Activated CD8-positive, alpha-beta T cell treated with anti-CD3 and anti-CD28 coated beads for 36 hours (primary cell): ENCODE measurements at regions not wholly inside any gene's neighbourhood (a gene's known extent, or its start where the extent isn't known, plus 50 kb on each side); places are given as distances from the start of the nearest gene placed in this dataset.

Experiments
- ATAC-seq: fragments of 200-7000 bp; cut with Tn5 transposase; one replicate; pipeline ENCODE4 v1.10.0; 2021; ENCODE audit warnings: mild to moderate bottlenecking, moderate library complexity
- CTCF ChIA-PET: fragments of 350-600 bp; sonication (Branson Sonifier 250); formaldehyde crosslinking; loops from one replicate; lab custom pipeline; 2021; ENCODE audit warnings: antibody characterized with exemption; lab: Charles Lee
- POLR2A ChIA-PET: fragments of 350-600 bp; sonication (Branson Sonifier 250); formaldehyde crosslinking; loops from one replicate; lab custom pipeline; 2021; ENCODE audit warnings: antibody characterized with exemption; lab: Charles Lee
- DNase-seq: peaks from one replicate; pipeline ENCODE4 v3.0.0-alpha.2; 2020
- H3K27ac Mint-ChIP-seq: one replicate; pipeline ENCODE4 v1.8.0; 2021; ENCODE audit warnings: mild to moderate bottlenecking, mixed read lengths
- H3K27me3 Mint-ChIP-seq: one replicate; pipeline ENCODE4 v1.8.0; 2021; ENCODE audit warnings: mixed read lengths
- H3K36me3 Mint-ChIP-seq: one replicate; pipeline ENCODE4 v1.8.0; 2021; ENCODE audit warnings: low read depth, mixed read lengths
- H3K4me1 Mint-ChIP-seq: one replicate; pipeline ENCODE4 v1.8.0; 2021; ENCODE audit warnings: low read depth, mixed read lengths
- H3K4me3 Mint-ChIP-seq: one replicate; pipeline ENCODE4 v1.8.0; 2021; ENCODE audit warnings: mild to moderate bottlenecking, moderate library complexity, mixed read lengths
- H3K9me3 Mint-ChIP-seq: one replicate; pipeline ENCODE4 v1.8.0; 2021; ENCODE audit warnings: mixed read lengths
- CTCF ChIP-seq: fragments of 200-600 bp; IDR thresholded peaks from one replicate; pipeline ENCODE4 v1.8.0; 2022; ENCODE audit warnings: antibody characterized with exemption, mild to moderate bottlenecking
- intact Hi-C: fragments of 100-400 bp; cut with micrococcal nuclease; formaldehyde crosslinking; loops from one replicate; pipeline ENCODE4 v1.10.0; 2022

- Mint-ChIP-seq H3K27me3 (no peaks in the 10 kb centered on the region), H3K27ac (no peak overlapping the region), H3K9me3 (no peaks in the 10 kb centered on the region), H3K36me3 (no peaks in the 10 kb centered on the region), H3K4me3 (no peak overlapping the region), H3K4me1 (peaks cover 4% of the 10 kb centered on the region)
- no peak for TF ChIP-seq CTCF
- CTCF ChIA-PET, result no interaction called here
- ATAC-seq, result no peak
- intact Hi-C loops, result no loop called here
- POLR2A ChIA-PET, result no interaction called here
- no peak for DNase-seq
These were observed 78.8 kb downstream of the MYEOV start for GRCh38 chr11:69372589-69373250.

DNA sequence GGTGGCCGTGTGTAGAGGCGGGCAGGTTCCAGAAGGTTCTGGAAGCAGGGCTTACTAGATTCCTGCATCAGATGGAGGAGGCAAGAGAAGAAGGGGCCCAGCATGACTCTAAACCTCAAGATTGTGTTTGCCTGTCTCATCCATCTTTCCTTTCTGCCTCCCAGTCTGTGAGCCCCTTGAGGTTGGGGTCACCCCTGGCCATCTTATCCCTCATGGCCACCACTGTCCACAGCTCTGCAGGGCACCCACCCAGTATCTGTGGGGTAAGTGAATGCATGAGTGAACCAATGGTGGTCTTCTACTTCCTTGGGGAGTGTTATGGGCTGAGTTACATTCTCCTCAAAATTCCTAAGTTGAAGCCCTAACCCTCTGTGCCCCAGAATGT, 79.3 kb downstream of the MYEOV start:
- no peak for ATAC-seq
- intact Hi-C loops, result no loop called here
- POLR2A ChIA-PET, result no interaction called here
- DNase-seq, result no peak
- TF ChIP-seq CTCF, result no peak
- H3K36me3 Mint-ChIP-seq, result no peaks in the 10 kb centered on the region
- CTCF ChIA-PET, result no interaction called here
- H3K4me3 Mint-ChIP-seq, result no peak overlapping the region
- H3K27ac Mint-ChIP-seq, result no peak overlapping the region
- peaks cover 4% of the 10 kb centered on the region for H3K4me1 Mint-ChIP-seq
- no peaks in the 10 kb centered on the region for H3K9me3 Mint-ChIP-seq
- no peaks in the 10 kb centered on the region for H3K27me3 Mint-ChIP-seq

DNA sequence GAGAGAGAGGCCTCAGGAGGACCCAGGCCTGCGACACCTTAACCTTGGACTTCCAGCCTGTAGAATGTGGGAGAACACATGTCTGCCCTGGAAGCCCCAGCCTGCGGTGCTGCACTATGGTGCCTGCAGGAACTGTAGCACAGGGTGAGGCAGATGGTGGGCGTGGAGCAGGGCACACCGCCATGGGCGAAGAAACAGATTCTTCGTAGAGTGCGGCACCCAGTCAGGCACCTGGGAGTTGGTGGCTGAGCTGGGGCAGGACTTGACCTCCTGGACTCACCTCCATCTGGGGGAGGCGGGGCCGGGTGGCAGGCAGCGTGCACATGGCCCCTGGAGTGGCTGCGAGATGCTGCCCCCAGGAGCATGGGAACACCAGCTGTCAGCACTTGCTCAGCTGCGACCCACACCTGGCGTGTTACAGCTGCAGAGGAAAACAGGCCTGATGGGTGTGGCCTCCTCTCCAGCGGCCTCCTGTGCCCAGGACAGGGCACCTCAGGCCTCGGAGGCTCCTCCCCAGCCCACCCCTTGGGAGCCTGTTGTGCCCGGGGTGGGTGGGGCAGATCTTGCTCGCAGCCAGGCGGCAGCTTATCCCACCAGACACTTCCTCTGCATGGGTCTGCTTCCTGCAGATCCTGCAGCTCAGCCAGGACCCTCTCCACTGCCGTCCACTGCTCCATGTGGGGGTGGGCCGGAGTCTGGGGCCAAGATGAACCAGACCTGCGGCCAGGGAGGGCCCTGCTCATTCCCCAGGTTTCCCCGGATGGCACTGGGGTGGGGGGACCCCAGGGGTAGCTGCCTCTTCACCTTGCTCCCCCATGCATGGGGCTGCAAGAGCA, 80.4 kb downstream of the MYEOV start:
- H3K27me3 Mint-ChIP-seq, result no peaks in the 10 kb centered on the region
- no peak for ATAC-seq
- no peaks in the 10 kb centered on the region for H3K4me1 Mint-ChIP-seq
- intact Hi-C loops, result no loop called here
- no peak overlapping the region for H3K27ac Mint-ChIP-seq
- CTCF ChIA-PET, result no interaction called here
- TF ChIP-seq CTCF, result no peak
- H3K4me3 Mint-ChIP-seq, result no peak overlapping the region
- no peaks in the 10 kb centered on the region for H3K9me3 Mint-ChIP-seq
- H3K36me3 Mint-ChIP-seq, result no peaks in the 10 kb centered on the region
- POLR2A ChIA-PET, result no interaction called here
- no peak for DNase-seq

- DNase-seq (no peak), ATAC-seq (no peak)
- no peak overlapping the region for H3K4me3 Mint-ChIP-seq
- POLR2A ChIA-PET, result no interaction called here
- H3K27me3 Mint-ChIP-seq, result no peaks in the 10 kb centered on the region
- no peaks in the 10 kb centered on the region for H3K4me1 Mint-ChIP-seq
- CTCF ChIA-PET, result no interaction called here
- H3K27ac Mint-ChIP-seq, result no peak overlapping the region
- intact Hi-C loops, result no loop called here
- no peaks in the 10 kb centered on the region for H3K9me3 Mint-ChIP-seq
- H3K36me3 Mint-ChIP-seq, result no peaks in the 10 kb centered on the region
- no peak for TF ChIP-seq CTCF
These were observed 81.0 kb downstream of the MYEOV start for GRCh38 chr11:69374946-69375310.

GRCh38 chr11:69375316-69376154, 81.6 kb downstream of the MYEOV start:
- Mint-ChIP-seq H3K27me3 (no peaks in the 10 kb centered on the region), H3K4me3 (no peak overlapping the region), H3K27ac (no peak overlapping the region), H3K4me1 (no peaks in the 10 kb centered on the region), H3K9me3 (no peaks in the 10 kb centered on the region), H3K36me3 (no peaks in the 10 kb centered on the region)
- POLR2A ChIA-PET, result no interaction called here
- CTCF ChIA-PET, result no interaction called here
- no peak for DNase-seq
- intact Hi-C loops, result no loop called here
- no peak for TF ChIP-seq CTCF
- no peak for ATAC-seq
